Mammary epithelial cell (primary cell): ENCODE measurements at regions not wholly inside any gene's neighbourhood (a gene's known extent, or its start where the extent isn't known, plus 50 kb on each side); places are given as distances from the start of the nearest gene placed in this dataset.

Experiments used
- EZH2 ChIP-seq: IDR thresholded peaks from 2 replicates; pipeline ENCODE4 v1.6.1; 2012; ENCODE audit warnings: low read length, inconsistent platforms, borderline replicate concordance
- TF ChIP-seq, protein P1 (sequence below), 2 donors: IDR thresholded peaks in 1 of 2; conservative IDR thresholded peaks in 1 of 2; 2 replicates each; pipeline ENCODE4 v1.5.1; 2011 to 2012; ENCODE audit warnings: inconsistent platforms in 2 of 2, low read length in 2 of 2, mild to moderate bottlenecking in 2 of 2, control low read depth in 1 of 2, low read depth in 1 of 2; ENCODE audit not compliant: insufficient read depth in 1 of 2; ENCODE audit errors: extremely low read depth in 1 of 2

DNA sequence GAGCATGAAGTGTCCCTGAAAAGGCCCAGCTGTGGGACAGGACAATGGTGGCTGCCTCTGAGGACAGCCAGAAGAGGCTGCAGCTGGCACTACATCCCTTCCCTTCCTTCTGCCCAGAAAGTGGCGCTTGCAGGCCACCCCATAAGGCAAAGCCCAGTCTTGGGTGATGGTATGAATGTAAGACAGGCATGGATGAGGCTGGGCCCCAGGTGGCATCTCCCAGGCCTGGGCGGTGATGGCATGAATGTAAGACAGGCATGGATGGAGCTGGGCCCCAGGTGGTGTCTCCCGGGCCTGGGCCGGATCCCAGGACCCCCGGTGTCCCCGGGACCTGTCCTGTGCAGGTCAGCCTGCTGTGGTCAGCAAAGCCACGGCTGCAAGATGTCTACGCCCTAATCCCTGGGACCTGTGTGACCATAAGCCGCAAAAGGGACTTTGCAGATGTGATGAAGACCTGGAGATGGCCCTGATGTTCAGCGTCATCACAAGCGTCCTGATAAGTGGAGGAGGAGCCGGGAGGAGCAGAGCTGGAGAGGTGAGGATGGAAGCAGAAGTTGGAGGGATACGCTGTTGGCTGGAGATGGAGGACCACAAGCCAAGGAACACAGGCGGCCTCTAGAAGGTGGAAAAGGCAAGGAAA is 181.1 kb downstream of the CTTN start:
- TF ChIP-seq, protein P1, sequence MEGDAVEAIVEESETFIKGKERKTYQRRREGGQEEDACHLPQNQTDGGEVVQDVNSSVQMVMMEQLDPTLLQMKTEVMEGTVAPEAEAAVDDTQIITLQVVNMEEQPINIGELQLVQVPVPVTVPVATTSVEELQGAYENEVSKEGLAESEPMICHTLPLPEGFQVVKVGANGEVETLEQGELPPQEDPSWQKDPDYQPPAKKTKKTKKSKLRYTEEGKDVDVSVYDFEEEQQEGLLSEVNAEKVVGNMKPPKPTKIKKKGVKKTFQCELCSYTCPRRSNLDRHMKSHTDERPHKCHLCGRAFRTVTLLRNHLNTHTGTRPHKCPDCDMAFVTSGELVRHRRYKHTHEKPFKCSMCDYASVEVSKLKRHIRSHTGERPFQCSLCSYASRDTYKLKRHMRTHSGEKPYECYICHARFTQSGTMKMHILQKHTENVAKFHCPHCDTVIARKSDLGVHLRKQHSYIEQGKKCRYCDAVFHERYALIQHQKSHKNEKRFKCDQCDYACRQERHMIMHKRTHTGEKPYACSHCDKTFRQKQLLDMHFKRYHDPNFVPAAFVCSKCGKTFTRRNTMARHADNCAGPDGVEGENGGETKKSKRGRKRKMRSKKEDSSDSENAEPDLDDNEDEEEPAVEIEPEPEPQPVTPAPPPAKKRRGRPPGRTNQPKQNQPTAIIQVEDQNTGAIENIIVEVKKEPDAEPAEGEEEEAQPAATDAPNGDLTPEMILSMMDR (conservative IDR thresholded peaks at IDR 0.05 in 1 of 2, IDR thresholded peaks at IDR 0.05 in 1 of 2; ENCODE audit: extremely low read depth in 1 of 2, insufficient read depth in 1 of 2, low read depth in 1 of 2, low read length in 2 of 2): no peak
- no peak for TF ChIP-seq EZH2
